ENCODE measurements at regions not wholly inside any gene's neighbourhood (a gene's known extent, or its start where the extent isn't known, plus 50 kb on each side); places are given as distances from the start of the nearest gene placed in this dataset.

DNA sequence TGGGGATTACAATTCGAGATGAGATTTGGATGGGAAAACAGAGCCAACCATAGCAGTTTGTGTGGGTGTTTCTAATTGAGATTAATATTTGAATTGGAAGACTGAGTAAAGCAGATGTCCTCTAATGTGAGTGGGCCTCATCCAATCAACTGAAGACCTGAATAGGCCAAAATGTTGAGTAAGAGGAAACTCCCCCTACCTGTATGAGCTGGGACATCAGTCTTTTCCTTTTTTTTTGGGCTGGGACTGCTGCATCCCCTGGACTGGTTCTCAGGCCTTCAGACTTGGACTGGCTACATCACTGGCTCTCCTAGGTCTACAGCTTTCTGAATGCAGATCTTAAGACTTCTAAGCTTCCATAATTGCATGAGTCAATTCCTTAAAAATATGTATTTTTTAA lies 144.1 kb downstream of the CD47 start:
- no peak for FAIRE-seq

DNA sequence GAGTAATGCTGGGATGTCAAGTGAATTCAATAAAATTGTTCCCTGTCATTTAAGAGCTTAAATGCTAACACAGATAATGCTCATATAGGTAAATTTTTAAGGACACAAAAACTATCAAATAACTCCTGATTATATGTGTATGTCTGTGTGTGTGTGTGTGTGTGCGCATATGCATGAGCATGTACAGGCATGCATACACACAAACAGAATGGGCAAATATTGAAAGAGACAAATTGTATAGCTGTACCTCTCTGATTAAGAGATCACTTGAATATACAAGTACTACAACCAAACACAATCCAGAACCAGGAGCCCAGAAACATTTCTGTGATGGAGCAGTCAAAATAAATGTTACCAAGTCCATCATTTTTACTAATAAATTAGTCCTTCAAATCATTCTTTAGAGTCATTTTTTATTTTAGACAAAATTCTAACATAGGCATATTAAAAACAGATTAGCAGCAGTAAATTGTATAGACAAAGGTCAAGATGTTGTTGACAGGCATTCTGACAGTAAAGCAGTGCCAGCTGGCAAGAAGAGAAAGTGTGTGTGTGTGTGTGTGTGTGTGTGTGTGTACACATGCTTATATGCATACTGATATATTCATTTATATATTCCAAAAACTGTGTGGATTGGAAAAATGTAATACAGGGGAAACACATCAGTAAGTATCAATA lies 145.3 kb downstream of the CD47 start:
- no peaks in the 10 kb centered on the region for H3K4me1 ChIP-seq (ENCODE audit: control insufficient read depth, extremely low read depth, insufficient read depth, low read length)
- no peak for TF ChIP-seq EZH2 (IDR thresholded peaks at IDR 0.05; ENCODE audit: low read length)
- TF ChIP-seq, protein P1, sequence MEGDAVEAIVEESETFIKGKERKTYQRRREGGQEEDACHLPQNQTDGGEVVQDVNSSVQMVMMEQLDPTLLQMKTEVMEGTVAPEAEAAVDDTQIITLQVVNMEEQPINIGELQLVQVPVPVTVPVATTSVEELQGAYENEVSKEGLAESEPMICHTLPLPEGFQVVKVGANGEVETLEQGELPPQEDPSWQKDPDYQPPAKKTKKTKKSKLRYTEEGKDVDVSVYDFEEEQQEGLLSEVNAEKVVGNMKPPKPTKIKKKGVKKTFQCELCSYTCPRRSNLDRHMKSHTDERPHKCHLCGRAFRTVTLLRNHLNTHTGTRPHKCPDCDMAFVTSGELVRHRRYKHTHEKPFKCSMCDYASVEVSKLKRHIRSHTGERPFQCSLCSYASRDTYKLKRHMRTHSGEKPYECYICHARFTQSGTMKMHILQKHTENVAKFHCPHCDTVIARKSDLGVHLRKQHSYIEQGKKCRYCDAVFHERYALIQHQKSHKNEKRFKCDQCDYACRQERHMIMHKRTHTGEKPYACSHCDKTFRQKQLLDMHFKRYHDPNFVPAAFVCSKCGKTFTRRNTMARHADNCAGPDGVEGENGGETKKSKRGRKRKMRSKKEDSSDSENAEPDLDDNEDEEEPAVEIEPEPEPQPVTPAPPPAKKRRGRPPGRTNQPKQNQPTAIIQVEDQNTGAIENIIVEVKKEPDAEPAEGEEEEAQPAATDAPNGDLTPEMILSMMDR (optimal IDR thresholded peaks at IDR 0.05 in 1 of 3, IDR thresholded peaks at IDR 0.05 in 1 of 3, conservative IDR thresholded peaks at IDR 0.05 in 1 of 3; ENCODE audit: extremely low read depth in 1 of 3, insufficient read depth in 2 of 3, low read length in 3 of 3), result no peak
- DNase-seq (ENCODE audit: low read depth, low spot score) (no peak), FAIRE-seq (no peak)
- H2AFZ ChIP-seq (ENCODE audit: control insufficient read depth, low read length), result no peak overlapping the region
- H4K20me1 ChIP-seq (ENCODE audit: control insufficient read depth, extremely low read depth, insufficient read depth, low read length), result no peaks in the 10 kb centered on the region
- no peak overlapping the region for H3K9ac ChIP-seq (ENCODE audit: control insufficient read depth, extremely low read depth, insufficient read depth, low read length)
- H3K79me2 ChIP-seq (ENCODE audit: control insufficient read depth, insufficient read depth, low read length), result no peaks in the 10 kb centered on the region
- no peaks in the 10 kb centered on the region for H3K9me3 ChIP-seq (ENCODE audit: control insufficient read depth, low read depth, low read length)
- no peaks in the 10 kb centered on the region for H3K36me3 ChIP-seq (ENCODE audit: control insufficient read depth in 2 of 2, extremely low read depth in 1 of 2, insufficient read depth in 2 of 2, low read length in 2 of 2)
- no peak overlapping the region for H3K4me2 ChIP-seq (ENCODE audit: control insufficient read depth, extremely low read depth, insufficient read depth, low read depth, low read length)
- H3K27ac ChIP-seq (ENCODE audit: control insufficient read depth, insufficient read depth, low read length), result no peak overlapping the region
- no peak overlapping the region for H3K4me3 ChIP-seq (ENCODE audit: control insufficient read depth in 2 of 3, extremely low read depth in 1 of 3, insufficient read depth in 2 of 3, low read depth in 1 of 3, low read length in 3 of 3)
- no peaks in the 10 kb centered on the region for H3K9me1 ChIP-seq (ENCODE audit: control insufficient read depth, extremely low read depth, insufficient read depth, low read length)
- dilution Hi-C loops (cut with MboI; ENCODE audit: extremely low pct_ligation_motif_present, low sequenced_read_pairs), result no loop called here
- H3K27me3 ChIP-seq (ENCODE audit: control insufficient read depth, extremely low read depth, insufficient read depth, low read length), result no peaks in the 10 kb centered on the region

More for the DNA sequence above, 144.1 kb downstream of the CD47 start:
- Histone ChIP-seq H3K27ac (ENCODE audit: control insufficient read depth, insufficient read depth, low read length) (no peak overlapping the region), H3K4me3 (ENCODE audit: control insufficient read depth in 2 of 3, extremely low read depth in 1 of 3, insufficient read depth in 2 of 3, low read depth in 1 of 3, low read length in 3 of 3) (no peak overlapping the region), H3K4me1 (ENCODE audit: control insufficient read depth, extremely low read depth, insufficient read depth, low read length) (no peaks in the 10 kb centered on the region), H3K79me2 (ENCODE audit: control insufficient read depth, insufficient read depth, low read length) (no peaks in the 10 kb centered on the region), H3K9me1 (ENCODE audit: control insufficient read depth, extremely low read depth, insufficient read depth, low read length) (no peaks in the 10 kb centered on the region), H2AFZ (ENCODE audit: control insufficient read depth, low read length) (no peak overlapping the region), H3K27me3 (ENCODE audit: control insufficient read depth, extremely low read depth, insufficient read depth, low read length) (no peaks in the 10 kb centered on the region), H4K20me1 (ENCODE audit: control insufficient read depth, extremely low read depth, insufficient read depth, low read length) (no peaks in the 10 kb centered on the region), H3K36me3 (ENCODE audit: control insufficient read depth in 2 of 2, extremely low read depth in 1 of 2, insufficient read depth in 2 of 2, low read length in 2 of 2) (no peaks in the 10 kb centered on the region), H3K9ac (ENCODE audit: control insufficient read depth, extremely low read depth, insufficient read depth, low read length) (no peak overlapping the region), H3K4me2 (ENCODE audit: control insufficient read depth, extremely low read depth, insufficient read depth, low read depth, low read length) (no peak overlapping the region), H3K9me3 (ENCODE audit: control insufficient read depth, low read depth, low read length) (no peaks in the 10 kb centered on the region)
- no peak for DNase-seq (ENCODE audit: low read depth, low spot score)
- TF ChIP-seq, protein P1 (optimal IDR thresholded peaks at IDR 0.05 in 1 of 3, IDR thresholded peaks at IDR 0.05 in 1 of 3, conservative IDR thresholded peaks at IDR 0.05 in 1 of 3; ENCODE audit: extremely low read depth in 1 of 3, insufficient read depth in 2 of 3, low read length in 3 of 3), result no peak
- dilution Hi-C loops (cut with MboI; ENCODE audit: extremely low pct_ligation_motif_present, low sequenced_read_pairs), result no loop called here

Data from keratinocyte (primary cell).